H1 (cell line): ENCODE measurements at regions not wholly inside any gene's neighbourhood (a gene's known extent, or its start where the extent isn't known, plus 50 kb on each side); places are given as distances from the start of the nearest gene placed in this dataset.

Source experiments
- BCL11A ChIP-seq, 2 experiments: IDR thresholded peaks; one replicate each; pipeline ENCODE4 v1.6.1; 2011; ENCODE audit warnings: low read depth in 2 of 2, low read length in 2 of 2, mild to moderate bottlenecking in 2 of 2
- CBX5 ChIP-seq: fragments of 300-800, 300-1000 bp; sonication (generic); IDR thresholded peaks from 2 replicates; pipeline ENCODE4 v1.7.1; 2016; ENCODE audit warnings: antibody characterized with exemption, low read length, low read depth
- KDM5A ChIP-seq: fragments of 200-600 bp; IDR thresholded peaks from 2 replicates; pipeline ENCODE4 v1.7.1; 2012; ENCODE audit warnings: mild to moderate bottlenecking, low read length, inconsistent platforms, mixed read lengths
- RNF2 ChIP-seq: fragments of 200-900, 300-1000 bp; sonication (generic); IDR thresholded peaks from 2 replicates; pipeline ENCODE4 v1.7.1; 2016; ENCODE audit warnings: borderline replicate concordance, low read depth, mild to moderate bottlenecking, antibody characterized with exemption, low read length; ENCODE audit not compliant: poor library complexity, severe bottlenecking; ENCODE audit errors: missing control alignments
- SUZ12 ChIP-seq: fragments of 200-600 bp; sonication (generic); IDR thresholded peaks from 2 replicates; pipeline ENCODE4 v1.6.1; 2012; ENCODE audit warnings: mild to moderate bottlenecking, inconsistent platforms, low read length, moderate library complexity, mixed read lengths
- TF ChIP-seq, protein P1 (sequence below): IDR thresholded peaks from 2 replicates; pipeline ENCODE4 v1.6.1; 2011; ENCODE audit warnings: low read depth, mild to moderate bottlenecking, low read length; ENCODE audit not compliant: insufficient read depth

DNA sequence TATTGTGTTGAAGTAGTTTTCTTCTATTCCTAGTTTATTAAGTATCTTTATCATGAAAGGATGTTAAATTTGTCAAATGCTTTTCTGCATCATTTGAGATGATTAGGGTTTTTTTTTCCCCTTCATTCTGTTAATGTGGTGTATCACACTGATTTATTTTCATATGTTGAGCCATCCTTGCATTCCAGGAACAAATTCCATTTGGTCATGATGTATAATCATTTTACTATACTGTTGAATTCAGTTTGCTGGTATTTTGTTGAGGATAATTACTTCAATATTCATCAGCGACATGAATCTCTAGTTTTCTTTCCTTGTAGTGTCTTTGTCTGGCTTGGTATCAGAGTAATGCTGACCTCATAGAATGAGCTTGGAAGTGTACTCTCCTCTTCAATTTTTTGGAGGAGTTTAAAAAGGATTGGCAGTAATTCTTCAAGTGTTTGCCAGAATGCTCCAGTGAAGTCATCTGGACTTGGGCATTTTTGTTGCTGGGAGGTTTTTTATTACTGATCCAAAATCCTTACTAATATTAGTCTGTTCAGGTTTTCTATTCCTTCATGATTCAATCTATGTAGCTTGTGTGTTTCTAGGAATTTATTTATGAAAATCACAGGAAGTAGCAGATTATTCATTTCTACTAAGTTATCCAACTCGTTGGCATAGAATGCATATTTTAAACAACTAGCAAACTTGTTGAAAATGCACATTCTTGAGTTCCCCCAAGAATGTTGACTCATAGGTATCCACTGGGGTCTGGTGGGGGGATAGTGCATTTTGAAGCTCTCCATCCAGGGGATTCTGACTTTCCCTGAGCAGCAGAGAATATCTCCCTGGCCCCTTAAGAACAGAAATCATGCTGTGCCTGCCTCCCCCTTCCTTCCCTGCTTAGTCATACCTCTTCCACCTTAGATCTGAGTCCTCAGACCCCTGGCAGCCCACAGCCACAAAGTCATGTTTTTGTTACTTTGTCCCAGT, 187.1 kb downstream of the BMP7 start (continued):
- TF ChIP-seq RNF2 = no peak
- no peak for TF ChIP-seq CBX5
- TF ChIP-seq SUZ12 = no peak
- no peak for TF ChIP-seq KDM5A
- no peak for TF ChIP-seq BCL11A (IDR thresholded peaks at IDR 0.05; ENCODE audit: low read depth in 2 of 2, low read length in 2 of 2)
- TF ChIP-seq, protein P1, sequence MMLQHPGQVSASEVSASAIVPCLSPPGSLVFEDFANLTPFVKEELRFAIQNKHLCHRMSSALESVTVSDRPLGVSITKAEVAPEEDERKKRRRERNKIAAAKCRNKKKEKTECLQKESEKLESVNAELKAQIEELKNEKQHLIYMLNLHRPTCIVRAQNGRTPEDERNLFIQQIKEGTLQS = no peak
